ES-I3 (cell line): ENCODE measurements at regions not wholly inside any gene's neighbourhood (a gene's known extent, or its start where the extent isn't known, plus 50 kb on each side); places are given as distances from the start of the nearest gene placed in this dataset.

Experiments
- H3K36me3 ChIP-seq: 2 replicates; pipeline ENCODE4 v1.6.1; 2013; ENCODE audit warnings: mild to moderate bottlenecking, low read length, control low read depth, moderate library complexity; ENCODE audit not compliant: insufficient read depth
- H3K4me1 ChIP-seq: 2 replicates; pipeline ENCODE4 v1.6.1; 2013; ENCODE audit warnings: mild to moderate bottlenecking, control low read depth, low read length; ENCODE audit not compliant: insufficient read depth
- H3K9ac ChIP-seq: 2 replicates; pipeline ENCODE4 v1.6.1; 2013; ENCODE audit warnings: low read depth, mild to moderate bottlenecking, low read length, moderate library complexity
- H3K9me3 ChIP-seq: 2 replicates; pipeline ENCODE4 v1.6.1; 2013; ENCODE audit warnings: mild to moderate bottlenecking, low read length, moderate library complexity; ENCODE audit not compliant: control insufficient read depth, insufficient read depth

- Histone ChIP-seq H3K36me3 (no peaks in the 10 kb centered on the region), H3K4me1 (no peaks in the 10 kb centered on the region), H3K9ac (no peak overlapping the region), H3K9me3 (no peaks in the 10 kb centered on the region)
Measured at GRCh38 chr4:14834382-14834781, 167.9 kb upstream of the CPEB2 start.

- Histone ChIP-seq H3K36me3 (no peaks in the 10 kb centered on the region), H3K9ac (no peak overlapping the region), H3K4me1 (no peaks in the 10 kb centered on the region), H3K9me3 (no peaks in the 10 kb centered on the region)
Measured at GRCh38 chr4:14835288-14835687, 167.0 kb upstream of the CPEB2 start.

GRCh38 chr4:14835708-14836425, 166.4 kb upstream of the CPEB2 start:
- Histone ChIP-seq H3K9ac (no peak overlapping the region), H3K36me3 (no peaks in the 10 kb centered on the region), H3K9me3 (no peaks in the 10 kb centered on the region), H3K4me1 (no peaks in the 10 kb centered on the region)

- no peaks in the 10 kb centered on the region for H3K9me3 ChIP-seq
- no peak overlapping the region for H3K9ac ChIP-seq
- no peaks in the 10 kb centered on the region for H3K36me3 ChIP-seq
- no peaks in the 10 kb centered on the region for H3K4me1 ChIP-seq
Measured at GRCh38 chr4:14837860-14838259, 164.4 kb upstream of the CPEB2 start.

GRCh38 chr4:14841801-14842768, 160.2 kb upstream of the CPEB2 start:
- Histone ChIP-seq H3K36me3 (no peaks in the 10 kb centered on the region), H3K4me1 (no peaks in the 10 kb centered on the region), H3K9ac (no peak overlapping the region), H3K9me3 (no peaks in the 10 kb centered on the region)

GRCh38 chr4:14842964-14843630, 159.2 kb upstream of the CPEB2 start:
- Histone ChIP-seq H3K4me1 (no peaks in the 10 kb centered on the region), H3K36me3 (no peaks in the 10 kb centered on the region), H3K9me3 (no peaks in the 10 kb centered on the region), H3K9ac (no peak overlapping the region)

- Histone ChIP-seq H3K9ac (no peak overlapping the region), H3K36me3 (no peaks in the 10 kb centered on the region), H3K9me3 (no peaks in the 10 kb centered on the region), H3K4me1 (no peaks in the 10 kb centered on the region)
Measured at GRCh38 chr4:14844061-14844460, 158.2 kb upstream of the CPEB2 start.

GRCh38 chr4:14848229-14848628, 154.1 kb upstream of the CPEB2 start:
- Histone ChIP-seq H3K9ac (no peak overlapping the region), H3K9me3 (peaks cover 8% of the 10 kb centered on the region; the same call in 1 of the 2 replicates), H3K36me3 (no peaks in the 10 kb centered on the region), H3K4me1 (peaks cover 7% of the 10 kb centered on the region; the same call in 1 of the 2 replicates)

GRCh38 chr4:14850455-14851097, 151.7 kb upstream of the CPEB2 start:
- H3K36me3 ChIP-seq = no peaks in the 10 kb centered on the region
- peaks cover 8% of the 10 kb centered on the region; the same call in 1 of the 2 replicates for H3K9me3 ChIP-seq
- peaks cover 10% of the 10 kb centered on the region; the same call in 1 of the 2 replicates for H3K4me1 ChIP-seq
- H3K9ac ChIP-seq = no peak overlapping the region

- no peaks in the 10 kb centered on the region for H3K36me3 ChIP-seq
- H3K9ac ChIP-seq = no peak overlapping the region
- H3K9me3 ChIP-seq = peaks cover 8% of the 10 kb centered on the region; the same call in 1 of the 2 replicates
- peaks cover 21% of the 10 kb centered on the region for H3K4me1 ChIP-seq
Measured at GRCh38 chr4:14853176-14853943, 148.9 kb upstream of the CPEB2 start.

GRCh38 chr4:14855719-14856061, 146.6 kb upstream of the CPEB2 start:
- no peak overlapping the region for H3K9ac ChIP-seq
- H3K9me3 ChIP-seq = peaks cover 8% of the 10 kb centered on the region; the same call in 1 of the 2 replicates
- peaks cover 21% of the 10 kb centered on the region for H3K4me1 ChIP-seq
- H3K36me3 ChIP-seq = no peaks in the 10 kb centered on the region

GRCh38 chr4:14856062-14856933, 146.0 kb upstream of the CPEB2 start:
- H3K9ac ChIP-seq = no peak overlapping the region

GRCh38 chr4:14856934-14857235, 145.4 kb upstream of the CPEB2 start:
- Histone ChIP-seq H3K36me3 (no peaks in the 10 kb centered on the region), H3K9ac (no peak overlapping the region), H3K9me3 (peaks cover 8% of the 10 kb centered on the region; the same call in 1 of the 2 replicates), H3K4me1 (peaks cover 21% of the 10 kb centered on the region)

More at GRCh38 chr4:14856062-14856933, 146.0 kb upstream of the CPEB2 start:
- Histone ChIP-seq H3K9me3 (peaks cover 8% of the 10 kb centered on the region; the same call in 1 of the 2 replicates), H3K36me3 (no peaks in the 10 kb centered on the region), H3K4me1 (peaks cover 21% of the 10 kb centered on the region)
